OCI-LY1 (cell line): ENCODE measurements at regions not wholly inside any gene's neighbourhood (a gene's known extent, or its start where the extent isn't known, plus 50 kb on each side); places are given as distances from the start of the nearest gene placed in this dataset.

Source experiments
- H2AFZ ChIP-seq: fragments of 200-600 bp; sonication (generic), shearing (Covaris generic); 2 replicates; pipeline ENCODE4 v1.6.0; 2014; ENCODE audit warnings: antibody characterized with exemption, mild to moderate bottlenecking, low read length
- H3F3A ChIP-seq: fragments of 200-600 bp; sonication (generic), shearing (Covaris generic); 2 replicates; pipeline ENCODE4 v1.6.0; 2014; ENCODE audit warnings: mild to moderate bottlenecking, antibody characterized with exemption, low read length, moderate library complexity; ENCODE audit not compliant: insufficient read depth
- H3K27ac ChIP-seq: fragments of 200-600 bp; sonication (generic); 2 replicates; pipeline ENCODE4 v1.5.1; 2014; ENCODE audit warnings: low read length, mixed run types, mild to moderate bottlenecking, low read depth; ENCODE audit not compliant: poor library complexity, severe bottlenecking
- H3K27me3 ChIP-seq: fragments of 200-600 bp; sonication (generic); 2 replicates; pipeline ENCODE4 v1.6.0; 2014; ENCODE audit warnings: antibody characterized with exemption, mild to moderate bottlenecking, low read length, moderate library complexity; ENCODE audit not compliant: insufficient read depth
- H3K36me3 ChIP-seq: fragments of 200-600 bp; sonication (generic); 2 replicates; pipeline ENCODE4 v1.6.1; 2014; ENCODE audit warnings: mild to moderate bottlenecking, antibody characterized with exemption, low read length, moderate library complexity, mixed read lengths; ENCODE audit not compliant: insufficient read depth
- H3K4me1 ChIP-seq: fragments of 200-600 bp; sonication (generic); 2 replicates; pipeline ENCODE4 v1.5.1; 2014; ENCODE audit warnings: mild to moderate bottlenecking, low read length, moderate library complexity; ENCODE audit not compliant: insufficient read depth, severe bottlenecking
- H3K4me2 ChIP-seq: fragments of 200-600 bp; sonication (generic), shearing (Covaris generic); 2 replicates; pipeline ENCODE4 v1.6.1; 2014; ENCODE audit warnings: low read length
- H3K4me3 ChIP-seq: fragments of 200-600 bp; sonication (generic); 2 replicates; pipeline ENCODE4 v1.5.1; 2014; ENCODE audit warnings: low read length, low read depth, mild to moderate bottlenecking, mixed read lengths; ENCODE audit not compliant: poor library complexity, severe bottlenecking
- H3K79me2 ChIP-seq: fragments of 200-600 bp; shearing (Covaris generic); 2 replicates; pipeline ENCODE4 v1.6.1; 2016; ENCODE audit warnings: mixed run types, low read length, mixed read lengths; ENCODE audit not compliant: insufficient read depth
- H3K9ac ChIP-seq: fragments of 200-600 bp; sonication (generic), shearing (Covaris generic); 2 replicates; pipeline ENCODE4 v1.6.1; 2014; ENCODE audit warnings: mild to moderate bottlenecking, low read length, mixed read lengths
- H3K9me2 ChIP-seq: fragments of 200-600 bp; sonication (generic), shearing (Covaris generic); 2 replicates; pipeline ENCODE4 v1.6.1; 2014; ENCODE audit warnings: low read depth, mild to moderate bottlenecking, low read length, mixed read lengths
- H3K9me3 ChIP-seq: fragments of 200-600 bp; shearing (Covaris generic); 2 replicates; pipeline ENCODE4 v1.6.1; 2014; ENCODE audit warnings: low read length, mixed read lengths
- H4K20me1 ChIP-seq: fragments of 200-600 bp; sonication (generic), shearing (Covaris generic); 2 replicates; pipeline ENCODE4 v1.6.0; 2016; ENCODE audit warnings: mild to moderate bottlenecking, low read length; ENCODE audit not compliant: insufficient read depth
- EZH2 ChIP-seq: fragments of 200-600 bp; sonication (generic), shearing (Covaris generic); IDR thresholded peaks from 2 replicates; pipeline ENCODE4 v1.8.0; 2017; ENCODE audit warnings: borderline replicate concordance, mixed run types, mild to moderate bottlenecking, antibody characterized with exemption, low read length, moderate library complexity, mixed read lengths
- TF ChIP-seq, protein P1 (sequence below): fragments of 200-600 bp; sonication (generic), shearing (Covaris generic); IDR thresholded peaks from 2 replicates; pipeline ENCODE4 v1.5.1; 2017; ENCODE audit warnings: mild to moderate bottlenecking, antibody characterized with exemption, low read length, moderate library complexity, mixed read lengths

DNA sequence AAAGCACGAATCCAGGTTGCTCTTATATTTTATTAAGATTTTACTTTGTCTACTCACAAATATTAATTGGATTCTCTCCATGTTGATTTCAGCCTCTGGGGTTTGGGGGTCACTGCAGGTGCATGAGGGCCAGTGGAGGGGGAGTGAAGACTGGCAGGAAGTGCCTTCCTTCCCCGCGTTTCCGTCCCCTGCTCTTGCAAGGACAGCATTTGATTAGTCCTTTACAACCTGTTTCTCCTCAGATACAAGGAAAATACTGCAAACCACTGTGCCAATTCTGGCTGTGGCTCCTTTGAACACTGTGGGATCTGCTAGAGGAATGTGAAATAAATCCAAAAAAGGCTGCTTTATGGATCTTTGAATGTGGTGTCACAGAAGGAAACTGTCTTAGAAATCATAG, 291.8 kb downstream of the ETNK1 start:
- Histone ChIP-seq H3F3A (no peaks in the 10 kb centered on the region), H3K27ac (no peak overlapping the region), H2AFZ (no peak overlapping the region), H4K20me1 (no peaks in the 10 kb centered on the region), H3K79me2 (no peaks in the 10 kb centered on the region), H3K4me1 (no peaks in the 10 kb centered on the region), H3K9me2 (no peaks in the 10 kb centered on the region), H3K9ac (no peak overlapping the region), H3K9me3 (no peaks in the 10 kb centered on the region), H3K36me3 (no peaks in the 10 kb centered on the region), H3K4me2 (no peak overlapping the region), H3K27me3 (no peaks in the 10 kb centered on the region), H3K4me3 (no peak overlapping the region)
- TF ChIP-seq EZH2 = no peak
- TF ChIP-seq, protein P1, sequence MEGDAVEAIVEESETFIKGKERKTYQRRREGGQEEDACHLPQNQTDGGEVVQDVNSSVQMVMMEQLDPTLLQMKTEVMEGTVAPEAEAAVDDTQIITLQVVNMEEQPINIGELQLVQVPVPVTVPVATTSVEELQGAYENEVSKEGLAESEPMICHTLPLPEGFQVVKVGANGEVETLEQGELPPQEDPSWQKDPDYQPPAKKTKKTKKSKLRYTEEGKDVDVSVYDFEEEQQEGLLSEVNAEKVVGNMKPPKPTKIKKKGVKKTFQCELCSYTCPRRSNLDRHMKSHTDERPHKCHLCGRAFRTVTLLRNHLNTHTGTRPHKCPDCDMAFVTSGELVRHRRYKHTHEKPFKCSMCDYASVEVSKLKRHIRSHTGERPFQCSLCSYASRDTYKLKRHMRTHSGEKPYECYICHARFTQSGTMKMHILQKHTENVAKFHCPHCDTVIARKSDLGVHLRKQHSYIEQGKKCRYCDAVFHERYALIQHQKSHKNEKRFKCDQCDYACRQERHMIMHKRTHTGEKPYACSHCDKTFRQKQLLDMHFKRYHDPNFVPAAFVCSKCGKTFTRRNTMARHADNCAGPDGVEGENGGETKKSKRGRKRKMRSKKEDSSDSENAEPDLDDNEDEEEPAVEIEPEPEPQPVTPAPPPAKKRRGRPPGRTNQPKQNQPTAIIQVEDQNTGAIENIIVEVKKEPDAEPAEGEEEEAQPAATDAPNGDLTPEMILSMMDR = no peak

DNA sequence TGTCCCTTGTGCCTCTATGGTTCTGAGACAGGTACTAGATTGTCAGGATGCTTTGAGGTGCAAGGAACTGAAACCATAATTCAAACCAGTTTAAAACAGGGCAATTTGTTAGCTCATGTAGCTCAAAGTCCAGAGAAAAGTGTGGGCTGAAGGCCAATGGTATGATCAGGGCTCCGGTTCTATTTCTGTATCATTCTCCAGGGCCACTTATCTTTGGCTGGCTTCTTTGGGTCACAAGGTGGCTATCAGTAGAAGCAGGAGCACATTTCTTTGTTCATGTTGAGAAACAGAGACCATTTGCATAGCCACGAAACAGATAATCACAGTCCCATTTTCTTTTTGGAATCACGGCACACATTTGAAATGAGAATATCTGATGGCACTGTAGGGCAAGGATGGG, 294.9 kb downstream of the ETNK1 start:
- H4K20me1 ChIP-seq = no peaks in the 10 kb centered on the region
- H3K4me3 ChIP-seq = no peak overlapping the region
- H2AFZ ChIP-seq = no peak overlapping the region
- no peaks in the 10 kb centered on the region for H3K36me3 ChIP-seq
- H3K27ac ChIP-seq = no peak overlapping the region
- no peaks in the 10 kb centered on the region for H3K9me3 ChIP-seq
- no peaks in the 10 kb centered on the region for H3F3A ChIP-seq
- no peaks in the 10 kb centered on the region for H3K27me3 ChIP-seq
- H3K79me2 ChIP-seq = no peaks in the 10 kb centered on the region
- no peak overlapping the region for H3K4me2 ChIP-seq
- no peak overlapping the region for H3K9ac ChIP-seq
- H3K9me2 ChIP-seq = no peaks in the 10 kb centered on the region
- H3K4me1 ChIP-seq = no peaks in the 10 kb centered on the region
- TF ChIP-seq, protein P1 = no peak

DNA sequence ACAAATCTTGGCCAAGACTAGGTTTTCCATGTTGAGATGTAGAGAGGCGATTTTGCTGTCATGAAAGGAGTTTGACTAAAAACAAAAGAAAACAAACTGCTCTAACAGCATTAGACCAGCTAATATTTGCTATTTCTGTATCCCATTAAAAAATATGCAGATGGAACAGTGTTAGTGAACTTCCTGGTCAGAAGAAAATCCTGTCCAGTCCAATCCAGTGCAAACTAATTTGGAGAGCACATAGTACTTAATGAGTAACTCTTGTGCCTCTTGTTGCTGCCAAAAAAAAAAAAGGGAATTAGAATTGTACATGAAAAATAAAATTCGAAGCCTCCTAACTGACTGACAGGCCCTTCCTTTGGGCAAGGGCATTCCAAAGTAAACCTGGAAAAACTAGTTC, 298.8 kb downstream of the ETNK1 start:
- no peak for TF ChIP-seq EZH2
- TF ChIP-seq, protein P1 = no peak
- no peaks in the 10 kb centered on the region for H4K20me1 ChIP-seq
- no peaks in the 10 kb centered on the region for H3K27me3 ChIP-seq
- no peaks in the 10 kb centered on the region for H3F3A ChIP-seq
- no peaks in the 10 kb centered on the region for H3K4me1 ChIP-seq
- H3K36me3 ChIP-seq = no peaks in the 10 kb centered on the region
- no peak overlapping the region for H3K4me3 ChIP-seq
- H2AFZ ChIP-seq = no peak overlapping the region
- no peak overlapping the region for H3K27ac ChIP-seq
- no peaks in the 10 kb centered on the region for H3K9me3 ChIP-seq
- H3K4me2 ChIP-seq = no peak overlapping the region
- no peaks in the 10 kb centered on the region for H3K9me2 ChIP-seq
- H3K9ac ChIP-seq = no peak overlapping the region
- H3K79me2 ChIP-seq = no peaks in the 10 kb centered on the region
